BJ (cell line): ENCODE measurements at regions not wholly inside any gene's neighbourhood (a gene's known extent, or its start where the extent isn't known, plus 50 kb on each side); places are given as distances from the start of the nearest gene placed in this dataset.

Experiments
- CTCF ChIA-PET: fragments of 350-600 bp; formaldehyde crosslinking; extraction: SDS; loops from one replicate; lab custom pipeline; 2021; ENCODE audit warnings: antibody characterized with exemption, inconsistent platforms; lab: Yijun Ruan, JAX
- POLR2A ChIA-PET: fragments of 300-600 bp; sonication (Branson Sonifier 250); formaldehyde crosslinking; extraction: SDS; loops from one replicate; lab custom pipeline; 2021; ENCODE audit warnings: antibody characterized with exemption; lab: Charles Lee
- DNase-seq: peaks from one replicate; pipeline ENCODE4 v3.0.0-alpha.2; 2011; ENCODE audit warnings: low read depth
- H3K27me3 ChIP-seq: 2 replicates; pipeline ENCODE4 v1.6.0; 2011; ENCODE audit warnings: low read length; ENCODE audit not compliant: control insufficient read depth, insufficient read depth
- H3K36me3 ChIP-seq: 2 replicates; pipeline ENCODE4 v1.5.1; 2011; ENCODE audit warnings: low read length; ENCODE audit not compliant: control insufficient read depth, insufficient read depth
- H3K4me3 ChIP-seq: 2 replicates; pipeline ENCODE4 v1.5.1; 2011; ENCODE audit warnings: low read depth, mild to moderate bottlenecking, control low read depth, low read length
- CTCF ChIP-seq: IDR thresholded peaks from 2 replicates; pipeline ENCODE4 v1.5.1; 2011; ENCODE audit warnings: low read depth, mild to moderate bottlenecking, control low read depth, inconsistent platforms, low read length, moderate library complexity; ENCODE audit not compliant: insufficient read depth

GRCh38 chr7:145779140-145779539, 337.5 kb upstream of the CNTNAP2 start:
- Histone ChIP-seq H3K36me3 (no peaks in the 10 kb centered on the region), H3K4me3 (no peak overlapping the region), H3K27me3 (no peaks in the 10 kb centered on the region)
- POLR2A ChIA-PET, result no interaction called here
- DNase-seq, result no peak
- TF ChIP-seq CTCF, result no peak
- CTCF ChIA-PET, result no interaction called here

GRCh38 chr7:145774777-145775176, 341.8 kb upstream of the CNTNAP2 start:
- ChIA-PET CTCF (no interaction called here), POLR2A (no interaction called here)
- DNase-seq, result no peak
- H3K27me3 ChIP-seq, result no peaks in the 10 kb centered on the region
- H3K36me3 ChIP-seq, result no peaks in the 10 kb centered on the region
- no peak for TF ChIP-seq CTCF
- H3K4me3 ChIP-seq, result no peak overlapping the region

- DNase-seq, result no peak
- Histone ChIP-seq H3K27me3 (no peaks in the 10 kb centered on the region), H3K4me3 (no peak overlapping the region), H3K36me3 (no peaks in the 10 kb centered on the region)
- CTCF ChIA-PET, result no interaction called here
- POLR2A ChIA-PET, result no interaction called here
- no peak for TF ChIP-seq CTCF
Observed at GRCh38 chr7:145753004-145753403, 363.6 kb upstream of the CNTNAP2 start.

GRCh38 chr7:145737617-145738016, 379.0 kb upstream of the CNTNAP2 start:
- POLR2A ChIA-PET, result no interaction called here
- TF ChIP-seq CTCF, result no peak

GRCh38 chr7:145735061-145735460, 381.5 kb upstream of the CNTNAP2 start:
- ChIA-PET CTCF (no interaction called here), POLR2A (no interaction called here)
- Histone ChIP-seq H3K27me3 (no peaks in the 10 kb centered on the region), H3K4me3 (no peak overlapping the region), H3K36me3 (no peaks in the 10 kb centered on the region)
- no peak for DNase-seq
- no peak for TF ChIP-seq CTCF

More at GRCh38 chr7:145737617-145738016, 379.0 kb upstream of the CNTNAP2 start:
- H3K27me3 ChIP-seq, result no peaks in the 10 kb centered on the region
- CTCF ChIA-PET, result no interaction called here
- H3K36me3 ChIP-seq, result no peaks in the 10 kb centered on the region
- DNase-seq, result no peak
- no peak overlapping the region for H3K4me3 ChIP-seq
